Skeletal muscle satellite cell (primary cell): ENCODE measurements at regions not wholly inside any gene's neighbourhood (a gene's known extent, or its start where the extent isn't known, plus 50 kb on each side); places are given as distances from the start of the nearest gene placed in this dataset.

ENCODE experiments used
- H3K27me3 ChIP-seq: 2 replicates; pipeline ENCODE4 v1.7.0; 2013; ENCODE audit warnings: low read length; ENCODE audit not compliant: control insufficient read depth, insufficient read depth
- H3K36me3 ChIP-seq: 2 replicates; pipeline ENCODE4 v1.7.0; 2013; ENCODE audit warnings: mild to moderate bottlenecking, control low read depth, low read length; ENCODE audit not compliant: insufficient read depth
- H3K4me1 ChIP-seq: 2 replicates; pipeline ENCODE4 v1.7.0; 2013; ENCODE audit warnings: low read length; ENCODE audit not compliant: control insufficient read depth, insufficient read depth
- H3K4me2 ChIP-seq: 2 replicates; pipeline ENCODE4 v1.7.0; 2013; ENCODE audit warnings: mild to moderate bottlenecking, low read length
- H3K4me3 ChIP-seq: 2 replicates; pipeline ENCODE4 v1.7.0; 2013; ENCODE audit warnings: low read length
- H3K9ac ChIP-seq: 2 replicates; pipeline ENCODE4 v1.7.0; 2013; ENCODE audit warnings: mild to moderate bottlenecking, low read depth, low read length, moderate library complexity
- H3K9me3 ChIP-seq: replicated peaks from 2 replicates; pipeline ENCODE4 v1.7.0; 2013; ENCODE audit warnings: mild to moderate bottlenecking, control low read depth, low read length

DNA sequence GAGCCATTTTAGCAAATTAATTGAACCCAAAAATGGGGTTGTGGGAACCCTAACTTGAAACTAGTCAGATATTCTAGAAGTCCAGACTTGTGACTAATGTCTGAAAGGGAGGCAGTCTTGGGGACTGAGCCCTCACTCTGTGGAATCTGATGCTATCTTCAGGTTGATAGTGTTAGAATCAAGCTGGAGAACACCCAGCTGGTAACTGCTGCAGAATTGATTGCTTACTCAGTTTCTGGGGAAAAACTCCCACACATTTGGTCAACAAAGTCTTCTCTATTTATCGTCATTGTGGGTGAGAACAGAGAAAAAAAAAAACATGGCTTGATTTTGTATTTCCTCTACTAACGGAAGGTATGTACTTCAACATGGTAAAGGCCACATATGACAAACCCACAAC, 1925.8 kb upstream of the CELF4 start:
- Histone ChIP-seq H3K4me2 (no peak overlapping the region), H3K27me3 (no peaks in the 10 kb centered on the region), H3K4me3 (no peak overlapping the region), H3K9me3 (no peaks in the 10 kb centered on the region), H3K4me1 (peaks cover 6% of the 10 kb centered on the region), H3K36me3 (no peaks in the 10 kb centered on the region), H3K9ac (no peak overlapping the region)

DNA sequence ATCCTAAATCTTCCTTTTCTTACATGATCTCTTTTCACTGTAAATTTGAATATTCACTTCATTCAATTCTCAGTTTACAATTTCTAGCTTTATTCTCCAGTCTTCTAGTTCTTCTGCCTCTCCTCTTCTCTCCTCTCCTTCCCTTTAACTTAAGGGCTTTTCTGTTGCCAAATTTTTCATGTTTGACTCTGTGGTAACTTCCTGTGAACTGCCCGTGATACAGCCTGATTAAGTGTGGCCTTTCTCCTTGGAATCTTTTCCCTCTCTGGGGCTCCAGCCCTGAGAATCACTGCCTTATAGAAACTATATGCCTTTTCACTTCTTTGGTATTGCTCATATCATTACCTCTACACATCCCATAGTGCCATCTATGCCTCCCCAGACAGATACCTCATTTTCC, 1923.8 kb upstream of the CELF4 start:
- Histone ChIP-seq H3K9me3 (no peaks in the 10 kb centered on the region), H3K27me3 (no peaks in the 10 kb centered on the region), H3K36me3 (no peaks in the 10 kb centered on the region), H3K4me2 (no peak overlapping the region), H3K4me3 (no peak overlapping the region), H3K4me1 (peaks cover 6% of the 10 kb centered on the region), H3K9ac (no peak overlapping the region)

DNA sequence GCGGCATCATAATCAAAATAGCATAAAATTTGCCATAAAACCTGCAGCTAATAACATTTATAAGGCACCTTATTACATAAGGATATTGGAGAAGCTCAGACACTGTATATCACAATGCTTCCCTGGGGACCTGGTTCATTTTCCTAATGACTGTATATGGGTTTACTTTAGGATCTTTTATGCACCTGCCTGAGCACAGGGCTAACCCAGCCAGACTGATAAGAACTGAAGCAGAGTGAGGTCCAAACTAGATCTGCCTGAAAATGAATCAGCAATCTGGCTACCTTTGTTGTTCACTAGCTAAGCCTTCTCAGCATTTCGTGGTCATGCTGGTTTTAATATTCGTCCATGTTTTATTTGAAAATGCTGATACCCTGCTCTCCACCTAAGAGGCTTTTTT, 1922.3 kb upstream of the CELF4 start:
- Histone ChIP-seq H3K4me3 (no peak overlapping the region), H3K36me3 (no peaks in the 10 kb centered on the region), H3K9ac (no peak overlapping the region), H3K9me3 (no peaks in the 10 kb centered on the region), H3K4me1 (peaks cover 6% of the 10 kb centered on the region), H3K27me3 (no peaks in the 10 kb centered on the region), H3K4me2 (no peak overlapping the region)

DNA sequence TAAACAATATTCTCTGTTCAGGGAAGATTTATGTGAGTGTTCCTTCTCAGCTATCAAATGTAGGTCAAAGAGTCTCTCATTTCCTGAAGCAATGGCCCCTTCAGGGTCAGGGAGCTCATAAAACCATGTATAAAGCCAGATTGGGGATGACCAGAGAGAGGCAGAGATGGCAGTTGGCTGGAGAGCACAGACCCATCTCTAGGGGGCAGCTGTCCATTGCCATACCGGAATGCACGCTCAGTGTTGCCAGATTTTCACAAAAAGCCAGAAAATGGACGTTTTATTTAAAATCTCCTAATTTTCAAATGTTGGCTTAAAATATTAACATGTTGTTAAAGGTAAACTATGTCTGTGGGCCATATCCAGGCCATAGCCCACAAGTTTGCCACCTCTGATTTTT, 1920.7 kb upstream of the CELF4 start:
- Histone ChIP-seq H3K4me1 (peaks cover 6% of the 10 kb centered on the region), H3K27me3 (no peaks in the 10 kb centered on the region), H3K9ac (no peak overlapping the region), H3K4me3 (no peak overlapping the region), H3K4me2 (no peak overlapping the region), H3K36me3 (no peaks in the 10 kb centered on the region), H3K9me3 (no peaks in the 10 kb centered on the region)

DNA sequence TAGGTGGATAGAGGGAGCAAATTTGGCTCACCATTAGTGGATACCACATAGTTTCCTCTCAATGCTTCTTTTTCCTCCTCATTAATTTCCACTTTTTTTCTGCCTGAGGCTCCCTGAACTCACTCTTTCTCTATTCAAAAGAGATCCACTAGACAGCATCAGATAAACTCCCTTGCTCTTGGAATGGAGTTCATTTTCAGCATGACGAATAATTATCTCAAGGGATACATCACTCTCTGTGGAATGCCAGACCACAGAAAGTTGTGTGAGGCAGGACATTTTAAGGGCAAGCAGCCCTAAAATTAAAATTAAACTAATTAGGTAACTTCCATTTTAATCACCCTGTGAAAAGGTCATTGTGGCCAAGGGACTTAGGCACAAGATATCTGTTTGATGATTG, 1920.1 kb upstream of the CELF4 start:
- no peaks in the 10 kb centered on the region for H3K27me3 ChIP-seq
- H3K4me2 ChIP-seq, result no peak overlapping the region
- H3K36me3 ChIP-seq, result no peaks in the 10 kb centered on the region
- H3K9ac ChIP-seq, result no peak overlapping the region
- H3K4me1 ChIP-seq, result peaks cover 6% of the 10 kb centered on the region
- H3K4me3 ChIP-seq, result no peak overlapping the region
- H3K9me3 ChIP-seq, result no peaks in the 10 kb centered on the region

DNA sequence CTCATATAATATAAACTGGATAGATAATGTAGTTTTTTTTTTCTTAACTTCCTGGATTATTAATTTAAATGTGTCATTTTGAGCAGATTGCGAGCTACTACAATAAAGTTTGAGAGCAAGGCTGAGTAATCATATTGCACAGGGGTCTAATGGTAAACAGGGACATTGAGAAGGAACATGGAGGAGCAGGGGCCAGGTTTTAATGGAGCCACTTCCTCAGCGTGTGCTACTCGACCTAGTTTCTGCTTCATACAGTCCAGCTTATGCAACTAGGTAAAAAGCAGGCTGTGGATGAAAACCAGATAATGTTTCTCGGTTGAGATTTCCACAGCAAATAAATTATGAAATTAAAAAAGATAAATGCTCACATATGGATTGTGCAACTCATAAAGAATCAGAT, 1915.7 kb upstream of the CELF4 start:
- Histone ChIP-seq H3K4me2 (no peak overlapping the region), H3K27me3 (no peaks in the 10 kb centered on the region), H3K36me3 (no peaks in the 10 kb centered on the region), H3K9me3 (no peaks in the 10 kb centered on the region), H3K9ac (no peak overlapping the region), H3K4me1 (no peaks in the 10 kb centered on the region), H3K4me3 (no peak overlapping the region)

DNA sequence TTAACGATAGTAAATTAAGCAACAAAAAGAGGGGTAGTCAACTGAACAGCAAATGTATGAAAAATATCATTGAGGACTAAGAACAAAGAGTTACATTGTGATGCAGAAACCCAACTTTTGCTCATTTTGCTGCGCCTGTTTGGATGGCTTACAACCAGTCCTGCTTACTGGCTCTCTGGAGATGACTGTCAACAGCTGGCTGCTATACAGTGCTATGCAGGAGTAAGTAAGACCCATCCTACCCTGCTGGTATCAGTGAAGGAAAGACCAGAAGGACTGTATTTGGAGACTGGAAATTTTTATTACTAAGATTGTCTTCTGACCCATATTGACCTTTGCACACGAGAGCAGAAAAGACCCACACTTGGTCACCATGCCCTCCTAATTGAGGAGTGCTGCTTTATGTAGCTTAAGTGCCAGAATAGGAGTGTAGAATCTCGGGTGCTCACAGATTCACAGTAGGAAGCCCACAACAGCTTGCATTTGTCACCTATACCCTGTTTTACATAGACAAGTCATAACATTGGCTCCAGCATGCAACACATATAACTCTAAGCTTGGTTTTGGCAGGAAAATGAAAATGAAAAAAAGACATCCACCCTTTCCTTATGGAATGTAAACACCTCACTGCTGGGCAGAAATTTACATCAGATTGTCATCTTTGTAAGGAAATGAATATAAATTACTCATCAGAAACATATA, 1915.0 kb upstream of the CELF4 start:
- H3K9me3 ChIP-seq, result no peaks in the 10 kb centered on the region
- no peak overlapping the region for H3K4me2 ChIP-seq
- H3K4me3 ChIP-seq, result no peak overlapping the region
- H3K36me3 ChIP-seq, result no peaks in the 10 kb centered on the region
- no peak overlapping the region for H3K9ac ChIP-seq
- no peaks in the 10 kb centered on the region for H3K4me1 ChIP-seq
- no peaks in the 10 kb centered on the region for H3K27me3 ChIP-seq

DNA sequence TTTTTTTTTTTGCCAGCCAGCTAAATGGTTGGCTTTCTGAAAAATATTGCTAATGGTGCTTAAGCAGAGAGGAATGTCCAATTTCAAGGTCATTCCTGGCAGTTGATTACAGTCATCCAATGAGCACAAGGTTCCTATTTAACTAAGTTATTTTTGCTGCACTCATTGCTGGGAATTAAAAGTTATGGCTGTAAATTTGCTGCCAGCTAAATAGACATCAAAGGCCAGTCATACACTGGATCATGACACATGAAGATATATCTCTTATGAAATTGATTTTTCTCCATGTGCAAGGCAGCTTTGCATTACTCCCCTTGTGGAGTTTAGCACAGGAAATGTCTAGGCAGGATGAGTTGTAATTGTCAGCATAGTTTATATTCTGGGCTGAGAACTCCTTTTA, 1898.4 kb upstream of the CELF4 start:
- H3K27me3 ChIP-seq, result no peaks in the 10 kb centered on the region
- no peaks in the 10 kb centered on the region for H3K36me3 ChIP-seq
- H3K4me1 ChIP-seq, result peaks cover 15% of the 10 kb centered on the region
- H3K4me3 ChIP-seq, result no peak overlapping the region
- H3K9me3 ChIP-seq, result no peaks in the 10 kb centered on the region
- no peak overlapping the region for H3K9ac ChIP-seq
- no peak overlapping the region for H3K4me2 ChIP-seq

DNA sequence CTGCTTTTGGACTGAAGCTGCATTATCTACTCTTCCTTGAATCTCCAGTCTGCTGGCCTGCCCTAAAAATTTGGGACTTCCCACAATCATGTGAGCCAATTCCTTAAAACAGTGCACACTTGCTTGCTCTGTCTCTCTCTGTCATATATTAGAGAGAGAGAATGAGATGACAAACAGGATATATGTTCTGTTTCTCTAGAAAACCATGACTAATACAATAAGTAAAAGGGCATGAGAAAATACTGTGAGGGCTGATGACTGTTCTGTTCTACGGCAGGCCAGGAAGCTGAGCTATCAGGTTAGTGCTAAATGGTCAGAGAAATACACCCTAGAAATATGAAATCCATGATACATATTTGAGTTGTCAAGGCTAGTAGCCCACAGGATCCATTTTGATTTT, 1896.8 kb upstream of the CELF4 start:
- Histone ChIP-seq H3K36me3 (no peaks in the 10 kb centered on the region), H3K9me3 (no peaks in the 10 kb centered on the region), H3K4me1 (peaks cover 15% of the 10 kb centered on the region), H3K27me3 (no peaks in the 10 kb centered on the region), H3K4me2 (no peak overlapping the region), H3K4me3 (no peak overlapping the region), H3K9ac (no peak overlapping the region)

DNA sequence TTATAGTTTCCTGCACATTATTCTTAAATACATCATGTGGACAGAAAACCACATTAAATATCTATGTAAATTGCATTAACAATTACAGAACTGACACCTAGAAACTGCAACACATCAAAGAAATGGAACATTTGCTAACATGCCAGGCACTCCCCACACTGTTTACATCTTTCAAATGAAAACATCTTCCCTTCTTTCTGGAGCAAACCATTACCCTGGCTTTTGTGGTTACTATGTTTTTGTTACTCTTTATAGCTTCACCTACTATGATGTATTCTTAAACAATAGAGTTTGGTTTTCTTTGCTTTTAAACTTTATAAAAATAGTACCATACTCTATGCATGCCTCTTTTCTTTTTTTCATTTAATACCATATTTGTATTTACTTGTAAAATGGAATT, 1894.5 kb upstream of the CELF4 start:
- Histone ChIP-seq H3K9me3 (no peaks in the 10 kb centered on the region), H3K36me3 (no peaks in the 10 kb centered on the region), H3K9ac (no peak overlapping the region), H3K4me1 (peaks cover 21% of the 10 kb centered on the region), H3K27me3 (no peaks in the 10 kb centered on the region), H3K4me3 (no peak overlapping the region), H3K4me2 (no peak overlapping the region)

DNA sequence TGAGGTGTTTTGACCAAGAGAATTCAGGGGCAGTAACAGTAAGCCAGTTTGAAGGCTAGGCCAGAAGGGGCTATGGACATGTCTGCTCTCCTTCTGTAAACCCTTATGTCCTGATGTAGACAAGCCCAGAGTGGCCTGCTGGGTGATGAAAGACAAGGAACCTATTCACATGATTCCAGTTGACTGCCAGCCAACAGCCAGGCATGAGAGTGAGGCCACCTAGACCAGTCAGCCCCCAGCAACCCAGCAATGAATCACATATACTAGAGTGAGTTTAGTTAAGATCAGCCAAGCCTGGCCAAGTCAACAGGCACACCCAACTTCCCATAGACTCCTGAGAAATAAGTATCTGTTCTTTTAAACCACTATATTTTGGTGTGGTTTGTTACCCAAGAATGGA, 1889.7 kb upstream of the CELF4 start:
- Histone ChIP-seq H3K9ac (no peak overlapping the region), H3K9me3 (no peaks in the 10 kb centered on the region), H3K4me2 (no peak overlapping the region), H3K4me3 (no peak overlapping the region), H3K4me1 (peaks cover 27% of the 10 kb centered on the region), H3K27me3 (no peaks in the 10 kb centered on the region), H3K36me3 (no peaks in the 10 kb centered on the region)

DNA sequence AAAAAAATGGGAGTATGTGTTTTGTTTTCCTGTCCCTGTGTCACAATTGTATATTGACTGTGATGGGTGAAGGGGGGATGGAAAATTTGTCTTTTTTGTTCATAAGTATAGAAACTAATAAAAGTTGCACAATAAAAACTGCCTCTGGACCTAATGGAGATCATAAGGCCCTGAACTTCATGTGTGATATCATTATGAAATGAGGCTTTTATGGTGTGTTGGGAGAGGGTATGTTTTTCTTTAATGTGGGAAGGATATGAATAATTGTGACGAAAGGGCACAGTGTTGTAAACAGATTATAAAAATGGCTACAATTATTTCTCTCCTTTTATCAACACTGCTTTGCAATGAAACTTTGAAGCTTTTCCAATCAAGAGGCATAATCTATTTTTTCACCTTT, 1889.3 kb upstream of the CELF4 start:
- Histone ChIP-seq H3K4me2 (peak overlapping the region; percentile 74), H3K9me3 (no peaks in the 10 kb centered on the region), H3K4me3 (no peak overlapping the region), H3K9ac (peak overlapping the region; percentile 34), H3K4me1 (peaks cover 27% of the 10 kb centered on the region), H3K27me3 (no peaks in the 10 kb centered on the region), H3K36me3 (no peaks in the 10 kb centered on the region)
